ENCODE measurements at regions not wholly inside any gene's neighbourhood (a gene's known extent, or its start where the extent isn't known, plus 50 kb on each side); places are given as distances from the start of the nearest gene placed in this dataset.

- no peak overlapping the region for H3K9ac ChIP-seq (ENCODE audit: low read depth, low read length)
- no peak overlapping the region for H3K4me3 ChIP-seq (ENCODE audit: low read length)
- H3K36me3 ChIP-seq (ENCODE audit: insufficient read depth, low read length): no peaks in the 10 kb centered on the region
- no peaks in the 10 kb centered on the region for H3K9me3 ChIP-seq (replicated peaks; ENCODE audit: low read length)
- peaks cover 6% of the 10 kb centered on the region for H3K27me3 ChIP-seq (ENCODE audit: control insufficient read depth, insufficient read depth, low read length)
- H3K4me1 ChIP-seq (ENCODE audit: control insufficient read depth, insufficient read depth, low read length): no peaks in the 10 kb centered on the region
- H3K4me2 ChIP-seq (ENCODE audit: low read length): no peak overlapping the region
Measured at GRCh38 chr2:147647816-147648215, 197.0 kb upstream of the ACVR2A start.

- Histone ChIP-seq H3K4me2 (ENCODE audit: low read length) (no peak overlapping the region), H3K36me3 (ENCODE audit: insufficient read depth, low read length) (no peaks in the 10 kb centered on the region), H3K27me3 (ENCODE audit: control insufficient read depth, insufficient read depth, low read length) (peaks cover 5% of the 10 kb centered on the region), H3K9ac (ENCODE audit: low read depth, low read length) (no peak overlapping the region), H3K4me3 (ENCODE audit: low read length) (no peak overlapping the region), H3K9me3 (replicated peaks; ENCODE audit: low read length) (no peaks in the 10 kb centered on the region), H3K4me1 (ENCODE audit: control insufficient read depth, insufficient read depth, low read length) (no peaks in the 10 kb centered on the region)
Measured at GRCh38 chr2:147646818-147647468, 197.9 kb upstream of the ACVR2A start.

GRCh38 chr2:147644491-147644890 is 200.3 kb upstream of the ACVR2A start:
- H3K4me1 ChIP-seq (ENCODE audit: control insufficient read depth, insufficient read depth, low read length): no peaks in the 10 kb centered on the region
- H3K4me3 ChIP-seq (ENCODE audit: low read length): no peak overlapping the region
- H3K4me2 ChIP-seq (ENCODE audit: low read length): no peak overlapping the region
- no peaks in the 10 kb centered on the region for H3K9me3 ChIP-seq (replicated peaks; ENCODE audit: low read length)
- no peaks in the 10 kb centered on the region for H3K27me3 ChIP-seq (ENCODE audit: control insufficient read depth, insufficient read depth, low read length)
- no peak overlapping the region for H3K9ac ChIP-seq (ENCODE audit: low read depth, low read length)
- H3K36me3 ChIP-seq (ENCODE audit: insufficient read depth, low read length): no peaks in the 10 kb centered on the region

GRCh38 chr2:147642765-147643164 is 202.1 kb upstream of the ACVR2A start:
- Histone ChIP-seq H3K4me2 (ENCODE audit: low read length) (no peak overlapping the region), H3K4me3 (ENCODE audit: low read length) (no peak overlapping the region), H3K9ac (ENCODE audit: low read depth, low read length) (no peak overlapping the region), H3K4me1 (ENCODE audit: control insufficient read depth, insufficient read depth, low read length) (no peaks in the 10 kb centered on the region), H3K27me3 (ENCODE audit: control insufficient read depth, insufficient read depth, low read length) (no peaks in the 10 kb centered on the region), H3K9me3 (replicated peaks; ENCODE audit: low read length) (no peaks in the 10 kb centered on the region), H3K36me3 (ENCODE audit: insufficient read depth, low read length) (no peaks in the 10 kb centered on the region)

GRCh38 chr2:147641651-147642050 is 203.2 kb upstream of the ACVR2A start:
- H3K9ac ChIP-seq (ENCODE audit: low read depth, low read length): no peak overlapping the region
- no peaks in the 10 kb centered on the region for H3K27me3 ChIP-seq (ENCODE audit: control insufficient read depth, insufficient read depth, low read length)
- no peaks in the 10 kb centered on the region for H3K9me3 ChIP-seq (replicated peaks; ENCODE audit: low read length)
- H3K4me1 ChIP-seq (ENCODE audit: control insufficient read depth, insufficient read depth, low read length): peaks cover 5% of the 10 kb centered on the region
- H3K4me2 ChIP-seq (ENCODE audit: low read length): no peak overlapping the region
- no peak overlapping the region for H3K4me3 ChIP-seq (ENCODE audit: low read length)
- no peaks in the 10 kb centered on the region for H3K36me3 ChIP-seq (ENCODE audit: insufficient read depth, low read length)

GRCh38 chr2:147639891-147640290 is 204.9 kb upstream of the ACVR2A start:
- no peaks in the 10 kb centered on the region for H3K9me3 ChIP-seq (replicated peaks; ENCODE audit: low read length)
- H3K36me3 ChIP-seq (ENCODE audit: insufficient read depth, low read length): no peaks in the 10 kb centered on the region
- H3K27me3 ChIP-seq (ENCODE audit: control insufficient read depth, insufficient read depth, low read length): no peaks in the 10 kb centered on the region
- no peak overlapping the region for H3K9ac ChIP-seq (ENCODE audit: low read depth, low read length)
- no peak overlapping the region for H3K4me2 ChIP-seq (ENCODE audit: low read length)
- H3K4me1 ChIP-seq (ENCODE audit: control insufficient read depth, insufficient read depth, low read length): peaks cover 15% of the 10 kb centered on the region
- H3K4me3 ChIP-seq (ENCODE audit: low read length): no peak overlapping the region

DNA sequence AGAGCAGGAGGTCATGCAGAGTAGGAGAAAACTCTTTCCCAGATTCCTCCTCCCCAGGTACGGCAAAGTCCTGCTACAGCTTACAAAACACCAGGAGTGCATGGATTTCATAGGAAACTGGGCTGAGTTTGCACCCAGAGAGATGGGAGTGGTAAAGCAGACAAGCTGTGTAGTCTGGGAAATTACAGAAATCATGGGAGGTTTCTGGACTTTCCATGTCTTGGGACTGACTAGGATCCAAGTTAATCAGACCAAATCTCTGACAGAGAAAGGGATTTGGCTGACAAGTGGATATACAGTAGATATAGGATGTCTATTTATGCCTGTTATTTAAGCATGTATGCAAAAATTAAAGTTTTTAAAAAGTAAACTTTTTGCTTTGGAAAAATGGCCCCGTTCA is 205.4 kb upstream of the ACVR2A start:
- Histone ChIP-seq H3K4me3 (ENCODE audit: low read length) (no peak overlapping the region), H3K27me3 (ENCODE audit: control insufficient read depth, insufficient read depth, low read length) (no peaks in the 10 kb centered on the region), H3K4me1 (ENCODE audit: control insufficient read depth, insufficient read depth, low read length) (peaks cover 15% of the 10 kb centered on the region), H3K4me2 (ENCODE audit: low read length) (no peak overlapping the region), H3K36me3 (ENCODE audit: insufficient read depth, low read length) (no peaks in the 10 kb centered on the region), H3K9me3 (replicated peaks; ENCODE audit: low read length) (no peaks in the 10 kb centered on the region), H3K9ac (ENCODE audit: low read depth, low read length) (no peak overlapping the region)

- Histone ChIP-seq H3K36me3 (ENCODE audit: insufficient read depth, low read length) (no peaks in the 10 kb centered on the region), H3K9me3 (replicated peaks; ENCODE audit: low read length) (no peaks in the 10 kb centered on the region), H3K4me2 (ENCODE audit: low read length) (no peak overlapping the region), H3K4me1 (ENCODE audit: control insufficient read depth, insufficient read depth, low read length) (peaks cover 15% of the 10 kb centered on the region), H3K4me3 (ENCODE audit: low read length) (no peak overlapping the region), H3K27me3 (ENCODE audit: control insufficient read depth, insufficient read depth, low read length) (no peaks in the 10 kb centered on the region), H3K9ac (ENCODE audit: low read depth, low read length) (no peak overlapping the region)
Measured at GRCh38 chr2:147636886-147637285, 207.9 kb upstream of the ACVR2A start.

- H3K4me1 ChIP-seq (ENCODE audit: control insufficient read depth, insufficient read depth, low read length): peaks cover 15% of the 10 kb centered on the region
- peak overlapping the region; percentile 61 for H3K4me2 ChIP-seq (ENCODE audit: low read length)
- H3K9ac ChIP-seq (ENCODE audit: low read depth, low read length): no peak overlapping the region
- H3K9me3 ChIP-seq (replicated peaks; ENCODE audit: low read length): no peaks in the 10 kb centered on the region
- no peaks in the 10 kb centered on the region for H3K27me3 ChIP-seq (ENCODE audit: control insufficient read depth, insufficient read depth, low read length)
- H3K4me3 ChIP-seq (ENCODE audit: low read length): no peak overlapping the region
- no peaks in the 10 kb centered on the region for H3K36me3 ChIP-seq (ENCODE audit: insufficient read depth, low read length)
Measured at GRCh38 chr2:147636238-147636882, 208.5 kb upstream of the ACVR2A start.

GRCh38 chr2:147634826-147635225 is 210.0 kb upstream of the ACVR2A start:
- H3K9ac ChIP-seq (ENCODE audit: low read depth, low read length): no peak overlapping the region
- no peaks in the 10 kb centered on the region for H3K9me3 ChIP-seq (replicated peaks; ENCODE audit: low read length)
- H3K36me3 ChIP-seq (ENCODE audit: insufficient read depth, low read length): no peaks in the 10 kb centered on the region
- peaks cover 15% of the 10 kb centered on the region for H3K4me1 ChIP-seq (ENCODE audit: control insufficient read depth, insufficient read depth, low read length)
- H3K4me3 ChIP-seq (ENCODE audit: low read length): no peak overlapping the region
- H3K27me3 ChIP-seq (ENCODE audit: control insufficient read depth, insufficient read depth, low read length): no peaks in the 10 kb centered on the region
- no peak overlapping the region for H3K4me2 ChIP-seq (ENCODE audit: low read length)

- Histone ChIP-seq H3K4me3 (ENCODE audit: low read length) (no peak overlapping the region), H3K4me2 (ENCODE audit: low read length) (no peak overlapping the region), H3K9me3 (replicated peaks; ENCODE audit: low read length) (no peaks in the 10 kb centered on the region)
Measured at GRCh38 chr2:147632198-147632597, 212.6 kb upstream of the ACVR2A start.

GRCh38 chr2:147631294-147631693 is 213.5 kb upstream of the ACVR2A start:
- Histone ChIP-seq H3K9me3 (replicated peaks; ENCODE audit: low read length) (no peaks in the 10 kb centered on the region), H3K4me1 (ENCODE audit: control insufficient read depth, insufficient read depth, low read length) (peaks cover 7% of the 10 kb centered on the region), H3K4me3 (ENCODE audit: low read length) (no peak overlapping the region), H3K27me3 (ENCODE audit: control insufficient read depth, insufficient read depth, low read length) (no peaks in the 10 kb centered on the region), H3K4me2 (ENCODE audit: low read length) (no peak overlapping the region), H3K9ac (ENCODE audit: low read depth, low read length) (no peak overlapping the region), H3K36me3 (ENCODE audit: insufficient read depth, low read length) (no peaks in the 10 kb centered on the region)

More at GRCh38 chr2:147632198-147632597, 212.6 kb upstream of the ACVR2A start:
- no peaks in the 10 kb centered on the region for H3K27me3 ChIP-seq (ENCODE audit: control insufficient read depth, insufficient read depth, low read length)
- no peak overlapping the region for H3K9ac ChIP-seq (ENCODE audit: low read depth, low read length)
- H3K36me3 ChIP-seq (ENCODE audit: insufficient read depth, low read length): no peaks in the 10 kb centered on the region
- H3K4me1 ChIP-seq (ENCODE audit: control insufficient read depth, insufficient read depth, low read length): peaks cover 15% of the 10 kb centered on the region

Measured in skeletal muscle satellite cell (primary cell).